Heart left ventricle (tissue), 13 donors: ENCODE measurements at regions not wholly inside any gene's neighbourhood (a gene's known extent, or its start where the extent isn't known, plus 50 kb on each side); places are given as distances from the start of the nearest gene placed in this dataset.

Experiments used
- CTCF ChIP-seq, 12 donors: fragments of 200-600 bp; sonication (generic) in 4 of 12; IDR thresholded peaks; one replicate each; pipeline versions ENCODE4 v1.5.0 to v1.8.0; 2018 to 2022; ENCODE audit warnings: antibody characterized with exemption in 12 of 12, mild to moderate bottlenecking in 5 of 12
- POLR2A ChIP-seq, 2 donors: fragments of 450-650 bp; IDR thresholded peaks; one replicate each; pipeline ENCODE4 v1.6.1; 2017; ENCODE audit warnings: antibody characterized with exemption in 2 of 2, mild to moderate bottlenecking in 2 of 2, moderate library complexity in 2 of 2
- donor health status: ischemic (EF 13 %, LVEDD 7.1; RV severe dilation, severe dysfunction).
- donor health status: DM: no; HTN: yes; CAD: no.
- donor health status: DM: no; HTN: no; CAD: no.
- donor health status: ischemic (EF 25% LVEDD 6.9; RV normal size, moderate dysfunction).
- donor health status: ischemic (EF 25% LVEDD 5.7; RV mildly dilated, moderate dysfunction).
- donor health status: ischemic (EF 35%, LVEDD 5.7; RV mildly dilated, moderate dysfunction).
- donor health status: nonischemic (EF 11% LVEDD 7.7; RV severe dilation, severe dysfunction).
- donor health status: DM: yes; HTN: yes; CAD: no.
- donor health status: PGD.
- donor health status: ischemic (EF 29% LVEDD 5.4; RV normal size, mild dysfunction).
- donor health status: nonischemic (EF 23%, LVEDD 6.1; RV moderate dilation, normal function).

- TF ChIP-seq CTCF (IDR thresholded peaks at IDR 0.05) (no peak), POLR2A (IDR thresholded peaks at IDR 0.05) (no peak)
Observed at GRCh38 chr1:221527302-221527701, 214.6 kb downstream of the DUSP10 start.
